ENCODE measurements at regions not wholly inside any gene's neighbourhood (a gene's known extent, or its start where the extent isn't known, plus 50 kb on each side); places are given as distances from the start of the nearest gene placed in this dataset.

DNA sequence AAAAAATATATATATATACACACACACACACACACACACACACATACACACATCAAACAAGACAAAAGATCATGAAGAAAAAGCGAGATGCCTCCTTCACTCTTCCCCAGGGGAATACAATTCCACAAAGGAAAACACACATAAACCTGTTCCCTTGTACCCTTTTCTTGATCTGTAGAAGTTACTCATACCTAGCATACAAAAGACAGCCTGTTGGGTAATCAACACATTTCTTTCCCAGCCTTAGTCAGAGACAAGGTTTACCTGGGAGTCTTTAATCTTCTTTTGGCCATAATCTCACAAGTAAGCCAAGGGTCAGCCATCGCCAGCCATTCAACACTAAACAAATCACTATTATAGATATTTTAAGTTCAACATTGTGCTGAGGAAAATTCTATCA lies 407.0 kb downstream of the SUCLG1 start:
- DNase-seq (no peak), ATAC-seq (no peak)
- Histone ChIP-seq H3K9me3 (no peaks in the 10 kb centered on the region), H3K4me3 (no peak overlapping the region), H3K4me1 (no peaks in the 10 kb centered on the region), H3K27ac (no peak overlapping the region), H3K27me3 (ENCODE audit: low read depth) (no peaks in the 10 kb centered on the region), H3K36me3 (no peaks in the 10 kb centered on the region)
- intact Hi-C loops (cut with DNase I): no loop called here
- TF ChIP-seq, protein P1, sequence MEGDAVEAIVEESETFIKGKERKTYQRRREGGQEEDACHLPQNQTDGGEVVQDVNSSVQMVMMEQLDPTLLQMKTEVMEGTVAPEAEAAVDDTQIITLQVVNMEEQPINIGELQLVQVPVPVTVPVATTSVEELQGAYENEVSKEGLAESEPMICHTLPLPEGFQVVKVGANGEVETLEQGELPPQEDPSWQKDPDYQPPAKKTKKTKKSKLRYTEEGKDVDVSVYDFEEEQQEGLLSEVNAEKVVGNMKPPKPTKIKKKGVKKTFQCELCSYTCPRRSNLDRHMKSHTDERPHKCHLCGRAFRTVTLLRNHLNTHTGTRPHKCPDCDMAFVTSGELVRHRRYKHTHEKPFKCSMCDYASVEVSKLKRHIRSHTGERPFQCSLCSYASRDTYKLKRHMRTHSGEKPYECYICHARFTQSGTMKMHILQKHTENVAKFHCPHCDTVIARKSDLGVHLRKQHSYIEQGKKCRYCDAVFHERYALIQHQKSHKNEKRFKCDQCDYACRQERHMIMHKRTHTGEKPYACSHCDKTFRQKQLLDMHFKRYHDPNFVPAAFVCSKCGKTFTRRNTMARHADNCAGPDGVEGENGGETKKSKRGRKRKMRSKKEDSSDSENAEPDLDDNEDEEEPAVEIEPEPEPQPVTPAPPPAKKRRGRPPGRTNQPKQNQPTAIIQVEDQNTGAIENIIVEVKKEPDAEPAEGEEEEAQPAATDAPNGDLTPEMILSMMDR (IDR thresholded peaks at IDR 0.05): no peak

DNA sequence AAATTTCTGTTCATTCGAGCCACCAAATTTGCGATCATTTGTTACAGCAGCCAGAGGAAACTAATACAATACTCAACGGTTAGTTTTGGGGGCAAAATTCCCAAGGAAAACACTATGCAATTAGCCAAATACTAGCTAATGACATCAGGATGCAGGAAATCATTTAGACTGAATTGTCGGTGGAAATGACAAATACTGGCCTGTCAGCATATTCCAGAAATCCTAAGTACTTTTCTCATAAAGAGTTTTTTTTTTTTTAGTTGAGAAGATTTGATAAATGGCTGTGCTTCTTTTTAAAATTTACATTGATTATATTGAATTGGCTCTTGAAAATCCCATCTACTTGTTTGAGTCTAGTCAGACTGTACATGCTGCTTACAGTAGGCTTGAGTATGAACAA lies 410.1 kb downstream of the SUCLG1 start:
- intact Hi-C loops (cut with DNase I): no loop called here
- H3K27me3 ChIP-seq (ENCODE audit: low read depth): no peaks in the 10 kb centered on the region
- no peaks in the 10 kb centered on the region for H3K36me3 ChIP-seq
- H3K27ac ChIP-seq: no peak overlapping the region
- no peak overlapping the region for H3K4me3 ChIP-seq
- no peak for ATAC-seq
- no peak for DNase-seq
- TF ChIP-seq, protein P1 (IDR thresholded peaks at IDR 0.05): no peak
- H3K9me3 ChIP-seq: no peaks in the 10 kb centered on the region
- H3K4me1 ChIP-seq: no peaks in the 10 kb centered on the region

DNA sequence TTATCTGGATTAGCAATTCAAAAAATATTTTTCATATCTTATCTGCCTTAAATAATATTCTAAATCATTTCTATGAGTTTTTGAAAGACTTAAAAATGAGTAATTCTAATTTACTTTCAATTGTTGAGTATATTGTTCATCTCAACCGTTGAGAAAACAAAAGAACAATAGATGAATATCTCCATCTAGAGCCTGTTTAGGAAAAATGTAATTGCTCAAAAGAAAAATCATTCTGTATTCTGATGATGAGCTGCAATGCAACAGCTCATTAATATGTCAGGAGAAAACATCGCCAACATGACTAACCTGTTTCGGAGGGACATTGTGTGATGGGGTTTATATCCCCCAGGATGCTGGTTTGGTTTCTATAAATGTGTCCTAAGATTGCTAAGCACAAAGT lies 417.6 kb downstream of the SUCLG1 start:
- intact Hi-C loops (cut with DNase I): no loop called here
- Histone ChIP-seq H3K36me3 (no peaks in the 10 kb centered on the region), H3K4me3 (no peak overlapping the region), H3K27ac (no peak overlapping the region), H3K9me3 (no peaks in the 10 kb centered on the region), H3K4me1 (no peaks in the 10 kb centered on the region), H3K27me3 (ENCODE audit: low read depth) (no peaks in the 10 kb centered on the region)
- ATAC-seq (no peak), DNase-seq (no peak)
- TF ChIP-seq, protein P1 (IDR thresholded peaks at IDR 0.05): no peak

DNA sequence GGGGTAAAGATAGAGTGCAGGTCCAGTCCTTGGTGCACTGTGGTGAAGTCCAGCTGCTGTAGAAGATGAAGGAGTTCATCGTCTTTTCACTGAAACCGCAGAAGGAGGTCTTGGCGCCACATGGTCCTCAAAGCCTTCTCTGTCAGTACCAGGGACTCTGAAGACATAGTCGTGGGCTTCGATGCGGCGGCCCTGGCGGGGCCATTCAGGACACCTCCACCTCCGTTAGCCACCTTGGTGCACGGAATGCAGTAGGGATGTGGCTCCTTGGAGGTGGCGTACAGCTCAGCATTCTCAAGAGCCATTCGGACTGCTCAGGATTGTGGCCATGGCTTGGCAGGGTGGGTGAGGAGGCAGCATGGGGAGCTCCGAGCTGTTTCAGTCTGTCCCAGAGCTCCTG lies 418.8 kb downstream of the SUCLG1 start:
- Histone ChIP-seq H3K36me3 (no peaks in the 10 kb centered on the region), H3K27ac (no peak overlapping the region), H3K9me3 (no peaks in the 10 kb centered on the region), H3K4me1 (no peaks in the 10 kb centered on the region), H3K27me3 (ENCODE audit: low read depth) (no peaks in the 10 kb centered on the region), H3K4me3 (no peak overlapping the region)
- ATAC-seq: no peak
- DNase-seq: no peak
- intact Hi-C loops (cut with DNase I): no loop called here
- TF ChIP-seq, protein P1 (IDR thresholded peaks at IDR 0.05): no peak

DNA sequence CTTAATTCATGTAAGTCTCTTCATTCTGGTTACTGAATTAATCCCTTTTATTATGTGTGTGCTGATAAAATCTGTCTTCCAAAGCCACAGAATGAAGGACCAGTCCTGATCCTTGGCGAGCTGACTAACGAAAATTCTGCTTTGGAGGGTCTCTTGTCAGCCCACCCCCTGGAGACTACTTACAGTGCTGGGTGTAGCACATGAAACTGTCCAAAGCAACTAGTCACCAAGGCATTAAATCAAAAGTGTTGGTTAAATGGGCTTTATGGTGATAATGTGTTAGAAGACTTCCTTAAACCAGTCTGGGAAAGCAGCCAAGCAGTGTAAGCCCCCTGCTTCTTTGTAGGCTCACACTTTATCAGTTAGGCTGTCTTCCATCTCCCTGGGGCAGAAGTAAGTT lies 420.2 kb downstream of the SUCLG1 start:
- Histone ChIP-seq H3K27ac (no peak overlapping the region), H3K4me3 (no peak overlapping the region), H3K9me3 (no peaks in the 10 kb centered on the region), H3K36me3 (no peaks in the 10 kb centered on the region), H3K27me3 (ENCODE audit: low read depth) (no peaks in the 10 kb centered on the region), H3K4me1 (no peaks in the 10 kb centered on the region)
- TF ChIP-seq, protein P1 (IDR thresholded peaks at IDR 0.05): no peak
- intact Hi-C loops (cut with DNase I): no loop called here
- no peak for DNase-seq
- ATAC-seq: no peak
